A172 (cell line): ENCODE measurements at regions not wholly inside any gene's neighbourhood (a gene's known extent, or its start where the extent isn't known, plus 50 kb on each side); places are given as distances from the start of the nearest gene placed in this dataset.

Experiments
- DNase-seq: peaks from one replicate; pipeline ENCODE4 v3.0.0-alpha.2; 2015; ENCODE audit warnings: low spot score

DNA sequence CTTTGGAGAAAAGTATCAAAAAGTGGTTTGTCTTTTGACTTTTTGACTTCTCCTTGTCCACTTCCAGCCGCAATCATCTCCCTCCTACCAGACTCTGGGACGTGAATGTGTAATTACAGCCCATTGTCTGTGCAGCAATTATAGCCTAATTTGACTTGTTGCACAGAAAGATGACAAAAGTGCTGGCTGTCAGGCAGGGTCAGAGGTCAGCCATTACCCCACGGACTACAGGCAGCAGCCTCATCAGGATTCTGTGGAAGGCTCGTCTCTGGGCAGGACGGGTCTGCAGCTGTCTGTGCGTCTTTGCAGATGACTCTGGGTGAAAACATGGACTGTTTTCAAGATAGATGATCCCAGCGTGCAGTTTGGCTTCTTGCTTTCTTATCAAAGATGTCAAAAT lies 102.2 kb upstream of the EDNRB start:
- DNase-seq, result no peak

DNA sequence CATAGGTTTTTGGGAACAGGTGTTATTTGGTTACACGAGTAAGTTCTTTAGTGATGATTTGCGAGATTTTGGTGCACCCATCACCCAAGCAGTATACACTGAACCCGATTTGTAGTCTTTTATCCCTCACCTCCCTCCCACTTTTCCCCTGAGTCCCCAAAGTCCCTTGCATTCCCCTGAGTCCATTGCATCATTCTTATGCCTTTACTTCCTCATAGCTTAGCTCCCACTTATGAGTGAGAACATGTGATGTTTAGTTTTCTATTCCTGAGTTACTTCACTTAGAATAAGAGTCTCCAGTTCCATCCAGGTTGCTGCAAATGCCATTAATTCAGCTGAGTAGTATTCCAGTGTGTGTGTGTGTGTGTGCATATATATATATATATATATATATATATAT lies 97.2 kb upstream of the EDNRB start:
- DNase-seq, result no peak

- no peak for DNase-seq
Observed at GRCh38 chr13:78012046-78012445, 93.4 kb upstream of the EDNRB start.

DNA sequence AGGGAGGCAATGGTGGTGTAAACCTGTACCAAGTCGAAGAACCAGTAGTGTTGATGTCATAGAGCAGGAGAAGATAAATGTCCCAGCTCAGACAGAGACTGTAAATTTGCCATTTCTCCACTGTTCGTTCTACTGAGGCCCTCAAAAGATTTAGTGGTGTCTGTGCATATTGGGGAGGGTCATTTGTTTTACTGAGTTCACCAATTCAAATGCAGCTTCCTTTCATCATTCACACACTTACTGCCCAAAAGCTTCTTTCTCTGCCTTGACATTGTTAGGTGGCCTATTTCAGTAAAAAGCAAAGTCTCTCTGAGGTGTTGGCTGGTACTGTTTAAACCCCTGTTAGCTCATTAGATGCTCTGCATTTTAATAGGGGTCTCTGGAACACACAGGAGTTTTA lies 86.2 kb upstream of the EDNRB start:
- DNase-seq, result no peak

DNA sequence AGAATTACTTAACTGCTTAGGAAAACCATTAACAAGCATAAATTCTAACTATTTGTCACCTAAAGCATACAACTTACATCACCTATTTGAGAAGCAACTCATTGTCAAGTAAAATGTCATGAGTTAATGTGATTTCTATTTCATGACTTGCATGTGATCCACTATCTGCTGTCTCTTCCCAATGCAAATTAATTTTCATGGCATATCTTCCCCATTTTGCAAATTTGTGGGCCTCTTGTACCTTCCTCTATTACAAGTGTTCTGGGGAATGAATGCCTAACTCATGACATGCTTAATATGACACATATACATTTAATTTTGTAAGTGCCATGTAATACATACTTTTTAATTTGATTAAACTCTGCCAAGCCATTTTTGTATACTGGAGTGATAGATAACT lies 81.1 kb upstream of the EDNRB start:
- no peak for DNase-seq

DNA sequence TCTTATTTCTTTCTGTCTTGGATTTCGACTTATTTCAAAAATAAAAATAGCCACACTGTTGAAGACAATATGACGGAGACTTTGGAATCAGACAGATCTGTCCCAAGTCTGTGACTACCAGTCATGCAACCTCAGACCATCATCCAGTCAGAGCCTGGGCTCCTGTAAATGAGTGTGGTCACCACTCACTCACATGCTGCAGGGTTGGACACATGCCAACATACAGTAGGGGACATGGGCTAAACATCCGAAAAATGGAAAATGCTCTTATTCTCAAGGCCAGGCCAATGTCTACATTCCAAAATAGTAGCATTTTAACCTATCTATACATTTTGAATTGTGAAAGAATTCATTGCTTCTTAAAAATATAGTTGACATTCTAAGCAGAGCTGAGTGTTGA lies 75.5 kb upstream of the EDNRB start:
- DNase-seq, result no peak

DNA sequence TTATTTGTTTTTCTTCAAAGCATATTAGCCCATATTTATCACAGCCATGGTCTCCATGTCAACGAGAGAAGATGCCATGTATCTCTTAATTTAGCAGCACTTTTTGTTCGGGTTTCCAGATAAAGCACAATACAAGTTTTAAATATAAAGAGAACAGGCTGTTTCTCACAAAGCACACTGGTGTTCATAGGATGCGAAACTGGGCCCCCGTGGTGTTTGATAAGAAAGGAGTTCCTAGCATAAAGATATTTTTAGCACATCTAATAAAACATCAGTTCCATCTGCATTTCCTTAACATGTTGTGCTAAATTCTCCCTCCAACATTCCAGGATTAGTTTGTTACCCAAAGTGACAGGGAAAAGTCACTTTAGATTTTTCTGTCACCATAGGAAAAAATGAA lies 72.4 kb upstream of the EDNRB start:
- DNase-seq, result no peak

- DNase-seq, result no peak
Observed at GRCh38 chr13:77989281-77989680, 70.7 kb upstream of the EDNRB start.

GRCh38 chr13:77988355-77988754 lies 69.7 kb upstream of the EDNRB start:
- no peak for DNase-seq

- DNase-seq, result no peak
Observed at GRCh38 chr13:77986713-77987112, 68.1 kb upstream of the EDNRB start.

DNA sequence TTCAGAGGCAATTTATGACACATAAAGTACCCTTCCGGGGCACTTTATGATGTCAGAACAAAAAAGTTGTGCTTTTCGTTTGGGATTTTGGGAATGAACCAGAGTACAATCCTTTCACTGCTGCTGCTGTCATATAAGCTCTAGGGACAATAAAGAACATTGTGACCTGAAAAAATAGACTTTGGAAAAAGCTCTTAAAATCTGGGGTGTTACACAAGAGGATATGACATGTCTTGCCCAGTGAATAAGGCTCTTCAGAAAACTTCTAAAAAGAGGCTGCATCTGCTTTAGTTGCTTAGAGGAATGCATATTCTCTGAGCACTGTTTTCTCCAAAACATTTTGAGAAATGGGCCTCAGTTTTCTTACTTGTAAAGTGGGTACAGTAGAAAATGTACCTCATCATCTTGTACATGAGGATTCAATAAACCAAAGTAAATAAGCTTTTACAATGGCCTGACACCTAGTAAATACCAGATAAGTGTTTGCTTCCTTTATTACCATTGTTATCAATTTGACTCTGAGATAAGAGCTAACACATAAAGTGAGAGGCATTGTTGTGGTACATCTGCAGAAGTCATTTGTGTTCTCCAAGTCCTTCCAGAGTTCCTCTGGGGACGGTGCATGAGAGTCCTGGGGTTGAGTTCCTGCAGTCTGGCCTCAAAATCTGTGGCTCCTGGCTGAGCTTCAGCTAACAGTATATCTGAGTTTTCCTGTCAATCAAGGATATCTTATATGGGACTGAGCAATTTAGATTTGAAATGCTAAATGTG lies 67.4 kb upstream of the EDNRB start:
- DNase-seq, result no peak

GRCh38 chr13:77981281-77981881 lies 62.8 kb upstream of the EDNRB start:
- peak; percentile 5 for DNase-seq

GRCh38 chr13:77980592-77980991 lies 62.0 kb upstream of the EDNRB start:
- peak; percentile 74 for DNase-seq

DNA sequence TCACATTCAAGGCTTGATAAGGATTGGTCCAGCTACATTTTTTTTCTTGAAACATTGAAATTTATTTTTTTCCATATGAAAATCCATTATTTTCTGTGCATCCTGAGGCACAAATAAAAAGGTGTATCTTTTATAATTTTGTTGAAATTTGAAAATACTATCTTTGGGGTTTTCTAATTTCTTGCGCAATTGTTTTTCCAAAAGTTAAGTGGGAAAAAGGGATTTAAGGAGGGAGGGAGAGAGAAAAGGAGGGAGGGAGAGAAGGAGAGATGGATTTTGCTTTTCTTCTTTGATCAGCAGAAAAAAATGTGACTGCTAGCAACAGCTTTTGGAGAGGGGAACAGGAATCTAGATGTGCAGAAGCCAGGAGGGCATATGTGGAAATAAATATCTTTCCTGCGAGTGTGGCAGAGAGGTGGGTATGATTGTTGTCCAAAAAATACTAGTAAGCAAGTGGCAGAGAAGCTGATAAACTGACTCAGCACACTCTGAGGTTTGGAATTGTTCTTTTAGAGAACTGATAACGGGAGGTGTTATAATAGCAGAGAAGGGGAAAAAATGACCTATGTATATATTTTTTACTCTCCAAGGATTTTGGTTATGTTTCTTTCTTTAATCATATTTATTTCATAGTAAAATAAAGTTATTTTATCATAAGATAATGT lies 61.2 kb upstream of the EDNRB start:
- DNase-seq, result peak; percentile 3

- no peak for DNase-seq
Observed at GRCh38 chr13:77975358-77976042, 56.9 kb upstream of the EDNRB start.

GRCh38 chr13:77969299-77969698 lies 50.7 kb upstream of the EDNRB start:
- no peak for DNase-seq
